CD4-positive, alpha-beta memory T cell (primary cell): ENCODE measurements at regions not wholly inside any gene's neighbourhood (a gene's known extent, or its start where the extent isn't known, plus 50 kb on each side); places are given as distances from the start of the nearest gene placed in this dataset.

Experiments used
- CTCF ChIA-PET: fragments of 350-600 bp; sonication (Branson Sonifier 250); formaldehyde crosslinking; loops from one replicate; lab custom pipeline; 2021; ENCODE audit warnings: inconsistent platforms; ENCODE audit not compliant: partially characterized antibody; lab: Charles Lee
- POLR2A ChIA-PET: fragments of 350-600 bp; sonication (Branson Sonifier 250); formaldehyde crosslinking; loops from one replicate; lab custom pipeline; 2021; ENCODE audit not compliant: partially characterized antibody; lab: Charles Lee
- DNase-seq, 5 donors: peaks; one replicate each; pipeline versions ENCODE4 v3.0.0 to v3.0.0-alpha.2; 2020 to 2022; ENCODE audit warnings: mixed read lengths in 1 of 5
- H3K27ac ChIP-seq: one replicate; pipeline ENCODE4 v1.7.0; 2013; ENCODE audit warnings: low read depth, low read length
- H3K27me3 ChIP-seq: 2 replicates; pipeline ENCODE4 v1.7.0; 2013; ENCODE audit warnings: mild to moderate bottlenecking, low read length, moderate library complexity; ENCODE audit not compliant: insufficient read depth
- H3K36me3 ChIP-seq: 2 replicates; pipeline ENCODE4 v1.7.0; 2013; ENCODE audit warnings: mild to moderate bottlenecking, low read length, moderate library complexity; ENCODE audit not compliant: insufficient read depth
- H3K4me1 ChIP-seq: 2 replicates; pipeline ENCODE4 v1.7.0; 2013; ENCODE audit warnings: mild to moderate bottlenecking, low read length, moderate library complexity; ENCODE audit not compliant: insufficient read depth
- H3K4me3 ChIP-seq, 2 donors: one replicate each; pipeline ENCODE4 v1.7.0; 2013; ENCODE audit warnings: low read length in 2 of 2, mild to moderate bottlenecking in 1 of 2
- H3K9me3 ChIP-seq, 2 donors: one replicate each; pipeline ENCODE4 v1.7.0; 2013; ENCODE audit warnings: low read length in 2 of 2, control low read depth in 1 of 2; ENCODE audit not compliant: control insufficient read depth in 1 of 2
- H3K27ac Mint-ChIP-seq, 7 donors: one replicate each; pipeline ENCODE4 v1.8.0; 2020 to 2021; ENCODE audit warnings: mixed read lengths in 7 of 7, mild to moderate bottlenecking in 6 of 7, inconsistent platforms in 3 of 7, moderate library complexity in 3 of 7
- H3K27me3 Mint-ChIP-seq, 2 donors: one replicate each; pipeline ENCODE4 v1.8.0; 2020 to 2021; ENCODE audit warnings: mixed read lengths in 2 of 2
- H3K36me3 Mint-ChIP-seq, 2 donors: one replicate each; pipeline ENCODE4 v1.8.0; 2020 to 2021; ENCODE audit warnings: mixed read lengths in 2 of 2, inconsistent platforms in 1 of 2, mild to moderate bottlenecking in 1 of 2
- H3K4me1 Mint-ChIP-seq, 4 donors: one replicate each; pipeline ENCODE4 v1.8.0; 2020 to 2021; ENCODE audit warnings: mixed read lengths in 4 of 4, mild to moderate bottlenecking in 1 of 4
- H3K4me3 Mint-ChIP-seq, 8 donors: one replicate each; pipeline ENCODE4 v1.8.0; 2020 to 2021; ENCODE audit warnings: mixed read lengths in 8 of 8, mild to moderate bottlenecking in 7 of 8, moderate library complexity in 6 of 8, inconsistent platforms in 3 of 8
- H3K9me3 Mint-ChIP-seq, 8 donors: one replicate each; pipeline ENCODE4 v1.8.0; 2020 to 2021; ENCODE audit warnings: mixed read lengths in 8 of 8, mild to moderate bottlenecking in 5 of 8, inconsistent platforms in 3 of 8, moderate library complexity in 1 of 8
- intact Hi-C: fragments of 100-400 bp; cut with micrococcal nuclease; formaldehyde crosslinking; loops from one replicate; pipeline ENCODE4 v1.15.1; 2023

DNA sequence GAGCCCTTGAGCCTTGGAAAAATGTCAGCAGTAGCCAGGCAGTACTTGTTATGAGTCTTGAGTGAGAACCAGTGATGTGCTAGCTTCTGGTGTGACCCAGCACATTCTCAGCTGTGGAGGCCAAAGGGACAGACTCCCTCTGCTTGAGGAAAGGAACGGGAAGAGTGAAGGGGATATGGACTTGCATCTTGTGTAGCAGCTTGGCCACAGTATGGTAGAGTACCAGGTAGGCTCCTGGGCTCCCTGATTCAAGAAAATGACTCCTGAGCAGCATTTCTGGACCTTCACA, 1601.9 kb upstream of the ADGRL3 start:
- intact Hi-C loops: no loop called here
- no peak overlapping the region for H3K27ac ChIP-seq
- peaks cover 0 to 24% (median 12%) of the 10 kb centered on the region in 8 donors for H3K9me3 Mint-ChIP-seq
- H3K4me1 ChIP-seq: no peaks in the 10 kb centered on the region
- H3K4me3 ChIP-seq: no peak overlapping the region
- H3K27ac Mint-ChIP-seq: no peak overlapping the region
- no peaks in the 10 kb centered on the region for H3K4me1 Mint-ChIP-seq
- ChIA-PET CTCF (no interaction called here), POLR2A (no interaction called here)
- no peak overlapping the region for H3K4me3 Mint-ChIP-seq
- no peak for DNase-seq
- no peaks in the 10 kb centered on the region for H3K27me3 Mint-ChIP-seq
- H3K36me3 ChIP-seq: no peaks in the 10 kb centered on the region
- no peaks in the 10 kb centered on the region for H3K27me3 ChIP-seq
- H3K9me3 ChIP-seq: no peaks in the 10 kb centered on the region
- H3K36me3 Mint-ChIP-seq: no peaks in the 10 kb centered on the region

GRCh38 chr4:59608466-59608865, 1591.7 kb upstream of the ADGRL3 start:
- no peak for DNase-seq
- Mint-ChIP-seq H3K27me3 (no peaks in the 10 kb centered on the region), H3K4me3 (no peak overlapping the region), H3K4me1 (no peaks in the 10 kb centered on the region), H3K36me3 (no peaks in the 10 kb centered on the region), H3K9me3 (peaks cover 0 to 15% (median 8%) of the 10 kb centered on the region in 8 donors), H3K27ac (no peak overlapping the region)
- no peaks in the 10 kb centered on the region for H3K9me3 ChIP-seq
- ChIA-PET CTCF (no interaction called here), POLR2A (no interaction called here)
- no peak overlapping the region for H3K4me3 ChIP-seq
- H3K27me3 ChIP-seq: no peaks in the 10 kb centered on the region
- intact Hi-C loops: no loop called here
- H3K4me1 ChIP-seq: no peaks in the 10 kb centered on the region
- H3K36me3 ChIP-seq: no peaks in the 10 kb centered on the region
- H3K27ac ChIP-seq: no peak overlapping the region

DNA sequence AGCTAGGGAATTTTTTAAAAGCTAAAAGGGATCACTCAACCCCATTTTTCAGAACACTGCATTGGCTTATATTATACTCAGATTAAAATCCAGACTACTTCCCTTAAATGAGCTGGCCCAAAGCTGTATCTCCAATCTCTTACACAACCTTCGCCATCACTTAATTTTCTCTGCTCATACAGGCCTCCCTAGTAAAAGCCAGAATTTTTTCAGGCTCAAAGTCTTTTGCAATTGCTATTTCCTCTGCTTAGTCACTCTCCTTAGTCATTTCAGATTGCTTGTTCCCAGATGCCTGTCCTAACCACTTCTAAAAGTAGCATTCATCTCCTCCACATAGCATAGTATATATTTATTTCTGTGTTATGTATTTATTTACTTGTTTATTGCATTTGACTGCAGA, 1587.9 kb upstream of the ADGRL3 start:
- Histone ChIP-seq H3K36me3 (no peaks in the 10 kb centered on the region), H3K27me3 (no peaks in the 10 kb centered on the region), H3K4me1 (no peaks in the 10 kb centered on the region), H3K4me3 (no peak overlapping the region), H3K27ac (no peak overlapping the region), H3K9me3 (no peaks in the 10 kb centered on the region)
- H3K36me3 Mint-ChIP-seq: no peaks in the 10 kb centered on the region
- H3K4me3 Mint-ChIP-seq: no peak overlapping the region
- CTCF ChIA-PET: no interaction called here
- POLR2A ChIA-PET: no interaction called here
- peaks cover 2 to 12% (median 5%) of the 10 kb centered on the region in 8 donors for H3K9me3 Mint-ChIP-seq
- no peaks in the 10 kb centered on the region for H3K27me3 Mint-ChIP-seq
- H3K27ac Mint-ChIP-seq: no peak overlapping the region
- DNase-seq: no peak
- intact Hi-C loops: no loop called here
- no peaks in the 10 kb centered on the region for H3K4me1 Mint-ChIP-seq

DNA sequence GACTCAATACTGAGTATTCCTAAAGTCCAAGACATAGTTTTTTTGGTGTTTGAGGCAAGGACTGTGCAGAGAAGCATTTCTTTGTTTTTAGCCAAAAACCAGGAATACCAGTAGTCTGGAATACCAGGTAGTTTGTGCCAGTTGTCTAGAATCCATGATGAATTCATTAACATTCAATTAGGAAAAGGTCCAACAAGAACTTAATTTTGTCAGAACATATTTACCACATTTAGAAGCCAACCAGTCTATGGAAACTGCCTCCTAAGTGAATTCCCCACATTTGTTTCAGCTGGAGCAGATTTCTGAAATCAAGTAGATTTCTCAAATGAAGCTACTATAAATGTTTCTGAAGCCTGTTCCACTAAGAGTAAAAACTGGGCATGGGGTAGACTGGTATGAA, 1584.8 kb upstream of the ADGRL3 start:
- no peaks in the 10 kb centered on the region for H3K27me3 ChIP-seq
- no peaks in the 10 kb centered on the region for H3K4me1 ChIP-seq
- Mint-ChIP-seq H3K4me1 (no peaks in the 10 kb centered on the region), H3K27me3 (no peaks in the 10 kb centered on the region), H3K4me3 (no peak overlapping the region), H3K36me3 (no peaks in the 10 kb centered on the region), H3K9me3 (peaks cover 0 to 17% (median 11%) of the 10 kb centered on the region in 8 donors), H3K27ac (no peak overlapping the region)
- H3K36me3 ChIP-seq: no peaks in the 10 kb centered on the region
- no peak overlapping the region for H3K4me3 ChIP-seq
- no peaks in the 10 kb centered on the region for H3K9me3 ChIP-seq
- intact Hi-C loops: no loop called here
- DNase-seq: no peak
- H3K27ac ChIP-seq: no peak overlapping the region
- ChIA-PET POLR2A (no interaction called here), CTCF (no interaction called here)

- no peak overlapping the region for H3K27ac Mint-ChIP-seq
- peaks cover 3 to 40% (median 17%) of the 10 kb centered on the region in 8 donors for H3K9me3 Mint-ChIP-seq
- Histone ChIP-seq H3K36me3 (no peaks in the 10 kb centered on the region), H3K27me3 (no peaks in the 10 kb centered on the region), H3K4me3 (no peak overlapping the region), H3K27ac (no peak overlapping the region), H3K9me3 (no peaks in the 10 kb centered on the region), H3K4me1 (no peaks in the 10 kb centered on the region)
- intact Hi-C loops: no loop called here
- H3K4me3 Mint-ChIP-seq: no peak overlapping the region
- no peak for DNase-seq
- ChIA-PET CTCF (no interaction called here), POLR2A (no interaction called here)
- H3K4me1 Mint-ChIP-seq: no peaks in the 10 kb centered on the region
- no peaks in the 10 kb centered on the region for H3K27me3 Mint-ChIP-seq
- H3K36me3 Mint-ChIP-seq: no peaks in the 10 kb centered on the region
These were observed 1570.8 kb upstream of the ADGRL3 start for GRCh38 chr4:59629348-59629747.

GRCh38 chr4:59630235-59630634, 1569.9 kb upstream of the ADGRL3 start:
- no peaks in the 10 kb centered on the region for H3K4me1 ChIP-seq
- H3K4me1 Mint-ChIP-seq: no peaks in the 10 kb centered on the region
- H3K4me3 Mint-ChIP-seq: no peak overlapping the region
- POLR2A ChIA-PET: no interaction called here
- no peak overlapping the region for H3K27ac ChIP-seq
- intact Hi-C loops: no loop called here
- H3K36me3 Mint-ChIP-seq: no peaks in the 10 kb centered on the region
- DNase-seq: no peak
- H3K9me3 Mint-ChIP-seq: peaks cover 3 to 40% (median 17%) of the 10 kb centered on the region in 8 donors
- no peaks in the 10 kb centered on the region for H3K9me3 ChIP-seq
- no peak overlapping the region for H3K27ac Mint-ChIP-seq
- CTCF ChIA-PET: no interaction called here
- no peaks in the 10 kb centered on the region for H3K27me3 ChIP-seq
- H3K36me3 ChIP-seq: no peaks in the 10 kb centered on the region
- H3K27me3 Mint-ChIP-seq: no peaks in the 10 kb centered on the region
- no peak overlapping the region for H3K4me3 ChIP-seq

- Histone ChIP-seq H3K27ac (no peak overlapping the region), H3K4me3 (no peak overlapping the region), H3K9me3 (no peaks in the 10 kb centered on the region), H3K4me1 (no peaks in the 10 kb centered on the region), H3K36me3 (no peaks in the 10 kb centered on the region), H3K27me3 (no peaks in the 10 kb centered on the region)
- ChIA-PET POLR2A (no interaction called here), CTCF (no interaction called here)
- intact Hi-C loops: no loop called here
- Mint-ChIP-seq H3K4me1 (no peaks in the 10 kb centered on the region), H3K9me3 (peaks cover 3 to 46% (median 17%) of the 10 kb centered on the region in 8 donors), H3K27me3 (no peaks in the 10 kb centered on the region), H3K4me3 (no peak overlapping the region), H3K27ac (no peak overlapping the region), H3K36me3 (no peaks in the 10 kb centered on the region)
- no peak for DNase-seq
These were observed 1569.2 kb upstream of the ADGRL3 start for GRCh38 chr4:59630922-59631321.

DNA sequence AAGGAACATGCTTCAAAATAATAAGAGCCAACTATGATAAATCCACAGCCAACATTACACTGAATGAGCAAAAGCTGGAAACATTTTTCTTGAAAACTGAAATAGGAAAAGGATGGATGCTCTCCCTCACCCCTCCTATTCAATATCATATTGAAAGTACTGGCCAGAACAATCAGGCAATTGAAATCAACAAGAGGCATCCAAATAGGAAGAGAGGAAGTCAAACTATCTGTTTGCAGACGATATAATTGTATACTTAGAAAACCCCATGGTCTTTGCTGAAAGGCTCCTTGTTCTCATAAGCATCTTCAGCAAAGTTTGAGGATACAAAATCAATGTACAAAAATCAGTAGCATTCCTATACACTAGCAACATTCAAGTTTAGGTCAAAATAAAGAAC, 1562.5 kb upstream of the ADGRL3 start:
- no peaks in the 10 kb centered on the region for H3K36me3 ChIP-seq
- CTCF ChIA-PET: no interaction called here
- Mint-ChIP-seq H3K27me3 (no peaks in the 10 kb centered on the region), H3K9me3 (peaks cover 0 to 44% (median 18%) of the 10 kb centered on the region in 8 donors), H3K36me3 (no peaks in the 10 kb centered on the region), H3K4me3 (no peak overlapping the region), H3K27ac (no peak overlapping the region), H3K4me1 (no peaks in the 10 kb centered on the region)
- no peak overlapping the region for H3K4me3 ChIP-seq
- H3K27me3 ChIP-seq: no peaks in the 10 kb centered on the region
- no peak overlapping the region for H3K27ac ChIP-seq
- no peaks in the 10 kb centered on the region for H3K4me1 ChIP-seq
- no peak for DNase-seq
- intact Hi-C loops: no loop called here
- H3K9me3 ChIP-seq: no peaks in the 10 kb centered on the region
- POLR2A ChIA-PET: no interaction called here
